H9 (cell line): ENCODE measurements at regions not wholly inside any gene's neighbourhood (a gene's known extent, or its start where the extent isn't known, plus 50 kb on each side); places are given as distances from the start of the nearest gene placed in this dataset.

ENCODE experiments used
- DNase-seq: peaks from one replicate; pipeline ENCODE4 v3.0.0-alpha.2; 2017
- H2AFZ ChIP-seq: one replicate; pipeline ENCODE4 v1.6.1; 2013; ENCODE audit warnings: mild to moderate bottlenecking, low read length, control low read depth, moderate library complexity
- H2AK5ac ChIP-seq: 2 replicates; pipeline ENCODE4 v1.6.1; 2013; ENCODE audit warnings: low read length, control low read depth, mixed read lengths; ENCODE audit not compliant: insufficient read length
- H2BK120ac ChIP-seq: one replicate; pipeline ENCODE4 v1.6.1; 2013; ENCODE audit warnings: low read depth, mild to moderate bottlenecking, low read length, control low read depth, inconsistent platforms; ENCODE audit not compliant: poor library complexity, severe bottlenecking
- H2BK12ac ChIP-seq: 2 replicates; pipeline ENCODE4 v1.6.1; 2013; ENCODE audit warnings: low read length, control low read depth, mixed read lengths, low read depth; ENCODE audit not compliant: insufficient read length
- H2BK15ac ChIP-seq: 2 replicates; pipeline ENCODE4 v1.6.1; 2013; ENCODE audit warnings: low read depth, low read length, control low read depth
- H2BK20ac ChIP-seq: one replicate; pipeline ENCODE4 v1.6.1; 2013; ENCODE audit warnings: low read depth, mild to moderate bottlenecking, low read length, control low read depth, inconsistent platforms; ENCODE audit not compliant: poor library complexity, severe bottlenecking
- H2BK5ac ChIP-seq: 2 replicates; pipeline ENCODE4 v1.6.1; 2013; ENCODE audit warnings: low read length, control low read depth, mixed read lengths; ENCODE audit not compliant: insufficient read length
- H3K14ac ChIP-seq: 2 replicates; pipeline ENCODE4 v1.6.1; 2013; ENCODE audit warnings: low read length, control low read depth; ENCODE audit not compliant: insufficient read depth
- H3K18ac ChIP-seq: 2 replicates; pipeline ENCODE4 v1.6.1; 2013; ENCODE audit warnings: low read depth, mild to moderate bottlenecking, mixed read lengths, low read length, control low read depth; ENCODE audit not compliant: insufficient read length
- H3K23ac ChIP-seq: 2 replicates; pipeline ENCODE4 v1.6.1; 2013; ENCODE audit warnings: low read length, control low read depth, mixed read lengths, low read depth; ENCODE audit not compliant: insufficient read length
- H3K23me2 ChIP-seq: 2 replicates; pipeline ENCODE4 v1.6.1; 2013; ENCODE audit warnings: low read depth, mild to moderate bottlenecking, mixed read lengths, low read length, control low read depth; ENCODE audit not compliant: insufficient read length, poor library complexity, severe bottlenecking
- H3K27ac ChIP-seq: 2 replicates; pipeline ENCODE4 v1.5.1; 2013; ENCODE audit warnings: low read length, control low read depth, mixed read lengths, low read depth; ENCODE audit not compliant: insufficient read length
- H3K27me3 ChIP-seq: 2 replicates; pipeline ENCODE4 v1.6.1; 2013; ENCODE audit warnings: low read length, control low read depth, inconsistent platforms; ENCODE audit not compliant: insufficient read depth
- H3K4ac ChIP-seq: 2 replicates; pipeline ENCODE4 v1.6.1; 2013; ENCODE audit warnings: low read depth, mild to moderate bottlenecking, control low read depth, inconsistent platforms, low read length, moderate library complexity
- H3K4me1 ChIP-seq: 2 replicates; pipeline ENCODE4 v1.6.1; 2013; ENCODE audit warnings: low read length, control low read depth, inconsistent platforms; ENCODE audit not compliant: insufficient read depth
- H3K4me2 ChIP-seq: 2 replicates; pipeline ENCODE4 v1.6.1; 2013; ENCODE audit warnings: low read length, control low read depth, mixed read lengths; ENCODE audit not compliant: insufficient read length, insufficient read depth
- H3K56ac ChIP-seq: 2 replicates; pipeline ENCODE4 v1.6.1; 2013; ENCODE audit warnings: low read depth, mild to moderate bottlenecking, mixed read lengths, low read length, control low read depth; ENCODE audit not compliant: insufficient read length
- H3K79me1 ChIP-seq: 2 replicates; pipeline ENCODE4 v1.6.1; 2013; ENCODE audit warnings: low read depth, mild to moderate bottlenecking, moderate library complexity, low read length, control low read depth, inconsistent platforms; ENCODE audit not compliant: insufficient read depth, poor library complexity, severe bottlenecking
- H3K79me2 ChIP-seq: 2 replicates; pipeline ENCODE4 v1.6.1; 2013; ENCODE audit warnings: low read length, control low read depth, inconsistent platforms; ENCODE audit not compliant: insufficient read depth
- H3K9ac ChIP-seq: 2 replicates; pipeline ENCODE4 v1.6.1; 2013; ENCODE audit warnings: low read length, control low read depth, mixed read lengths; ENCODE audit not compliant: insufficient read length; ENCODE audit errors: extremely low read depth
- H3K9me3 ChIP-seq: one replicate; pipeline ENCODE4 v1.6.1; 2013; ENCODE audit warnings: low read depth, low read length, inconsistent platforms; ENCODE audit not compliant: control insufficient read depth
- H3T11ph ChIP-seq: one replicate; pipeline ENCODE4 v1.6.1; 2013; ENCODE audit warnings: mild to moderate bottlenecking, low read length, control low read depth, inconsistent platforms
- H4K20me1 ChIP-seq: one replicate; pipeline ENCODE4 v1.6.1; 2013; ENCODE audit not compliant: control insufficient read depth, insufficient read length, insufficient read depth
- H4K5ac ChIP-seq: 2 replicates; pipeline ENCODE4 v1.6.1; 2013; ENCODE audit warnings: low read depth, mild to moderate bottlenecking, mixed read lengths, low read length, control low read depth; ENCODE audit not compliant: insufficient read length
- H4K8ac ChIP-seq: replicated peaks from 2 replicates; pipeline ENCODE4 v1.6.1; 2013; ENCODE audit warnings: low read length, control low read depth, mixed read lengths, low read depth; ENCODE audit not compliant: insufficient read length
- H4K91ac ChIP-seq: 2 replicates; pipeline ENCODE4 v1.6.1; 2013; ENCODE audit warnings: low read depth, mild to moderate bottlenecking, moderate library complexity, mixed read lengths, low read length, control low read depth; ENCODE audit not compliant: insufficient read length
- H3K27ac Mint-ChIP-seq, 3 experiments: 2 replicates in 2 of 3; 3 replicates in 1 of 3; pipeline ENCODE4 v1.8.0; 2020 to 2021; ENCODE audit warnings: mixed read lengths in 3 of 3, mild to moderate bottlenecking in 1 of 3, moderate library complexity in 1 of 3
- H3K27me3 Mint-ChIP-seq: 2 replicates; pipeline ENCODE4 v1.8.0; 2021; ENCODE audit warnings: low read depth, mild to moderate bottlenecking, moderate library complexity, mixed read lengths
- H3K36me3 Mint-ChIP-seq, 3 experiments: 2 replicates in 2 of 3; 3 replicates in 1 of 3; pipeline ENCODE4 v1.8.0; 2020 to 2021; ENCODE audit warnings: low read depth in 3 of 3, mixed read lengths in 3 of 3; ENCODE audit not compliant: insufficient read depth in 1 of 3
- H3K4me1 Mint-ChIP-seq, 2 experiments: 2 replicates each; pipeline ENCODE4 v1.8.0; 2020; ENCODE audit warnings: mixed read lengths in 2 of 2
- H3K4me3 Mint-ChIP-seq, 2 experiments: 2 replicates in 1 of 2; 3 replicates in 1 of 2; pipeline ENCODE4 v1.8.0; 2020 to 2021; ENCODE audit warnings: mild to moderate bottlenecking in 2 of 2, mixed read lengths in 2 of 2, moderate library complexity in 1 of 2
- H3K9me3 Mint-ChIP-seq, 2 experiments: 2 replicates in 1 of 2; 3 replicates in 1 of 2; pipeline ENCODE4 v1.8.0; 2020; ENCODE audit warnings: mild to moderate bottlenecking in 2 of 2, mixed read lengths in 2 of 2, moderate library complexity in 1 of 2
- WGBS: extraction: QIAGEN DNeasy Blood & Tissue Kit; methylation state at CpG from one replicate; pipeline ENCODE4 v1.1.7; 2013; ENCODE audit warnings: missing lambda C conversion rate, low lambda C conversion rate, mixed read lengths; ENCODE audit not compliant: insufficient read length; ENCODE audit errors: extremely low coverage; 5-methylcytosine and 5-hydroxymethylcytosine counted together
- TF ChIP-seq, protein P1 (sequence below): fragments of 200-600 bp; sonication (generic); conservative IDR thresholded peaks from 3 replicates; pipeline ENCODE4 v1.8.0; 2021; ENCODE audit warnings: antibody characterized with exemption, mild to moderate bottlenecking

GRCh38 chrX:26586570-26586969, 370.6 kb downstream of the MAGEB5 start:
- Histone ChIP-seq H3K79me2 (no peaks in the 10 kb centered on the region), H3K18ac (no peak overlapping the region), H4K91ac (no peak overlapping the region), H3K27me3 (no peaks in the 10 kb centered on the region), H3K27ac (no peak overlapping the region), H4K5ac (no peak overlapping the region), H2AFZ (no peak overlapping the region), H3K56ac (no peak overlapping the region), H3K9ac (no peak overlapping the region), H3K23me2 (no peaks in the 10 kb centered on the region), H2BK5ac (no peak overlapping the region), H3K14ac (0 out of 2 replicates have a peak overlapping the region, but pooled peaks have one; percentile 42), H4K8ac (no peak overlapping the region), H2BK120ac (no peak overlapping the region), H2BK20ac (no peak overlapping the region), H3K23ac (no peak overlapping the region), H2BK12ac (no peak overlapping the region), H3T11ph (no peak overlapping the region), H3K4me1 (no peaks in the 10 kb centered on the region), H4K20me1 (no peaks in the 10 kb centered on the region), H3K9me3 (peaks cover 5% of the 10 kb centered on the region), H3K4me2 (no peak overlapping the region), H3K4ac (no peak overlapping the region), H3K79me1 (no peaks in the 10 kb centered on the region), H2BK15ac (no peak overlapping the region), H2AK5ac (no peak overlapping the region)
- no peak for DNase-seq
- H3K36me3 Mint-ChIP-seq: no peaks in the 10 kb centered on the region; a peak in 1 of 7 replicates
- no peaks in the 10 kb centered on the region for H3K27me3 Mint-ChIP-seq
- H3K27ac Mint-ChIP-seq: peak overlapping the region in 2 of 3 experiments; percentile 35 to 74; a peak in 2 of 7 replicates
- peaks cover 0 to 15% of the 10 kb centered on the region in 2 experiments; a peak in 2 of 4 replicates for H3K4me1 Mint-ChIP-seq
- peaks cover 55 to 66% of the 10 kb centered on the region in 2 experiments for H3K9me3 Mint-ChIP-seq
- TF ChIP-seq, protein P1, sequence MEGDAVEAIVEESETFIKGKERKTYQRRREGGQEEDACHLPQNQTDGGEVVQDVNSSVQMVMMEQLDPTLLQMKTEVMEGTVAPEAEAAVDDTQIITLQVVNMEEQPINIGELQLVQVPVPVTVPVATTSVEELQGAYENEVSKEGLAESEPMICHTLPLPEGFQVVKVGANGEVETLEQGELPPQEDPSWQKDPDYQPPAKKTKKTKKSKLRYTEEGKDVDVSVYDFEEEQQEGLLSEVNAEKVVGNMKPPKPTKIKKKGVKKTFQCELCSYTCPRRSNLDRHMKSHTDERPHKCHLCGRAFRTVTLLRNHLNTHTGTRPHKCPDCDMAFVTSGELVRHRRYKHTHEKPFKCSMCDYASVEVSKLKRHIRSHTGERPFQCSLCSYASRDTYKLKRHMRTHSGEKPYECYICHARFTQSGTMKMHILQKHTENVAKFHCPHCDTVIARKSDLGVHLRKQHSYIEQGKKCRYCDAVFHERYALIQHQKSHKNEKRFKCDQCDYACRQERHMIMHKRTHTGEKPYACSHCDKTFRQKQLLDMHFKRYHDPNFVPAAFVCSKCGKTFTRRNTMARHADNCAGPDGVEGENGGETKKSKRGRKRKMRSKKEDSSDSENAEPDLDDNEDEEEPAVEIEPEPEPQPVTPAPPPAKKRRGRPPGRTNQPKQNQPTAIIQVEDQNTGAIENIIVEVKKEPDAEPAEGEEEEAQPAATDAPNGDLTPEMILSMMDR: no peak
- WGBS: no CpG with 5 or more reads among the region's 3 CpGs
- H3K4me3 Mint-ChIP-seq: no peak overlapping the region
